IPS-15b (cell line): ENCODE measurements at regions not wholly inside any gene's neighbourhood (a gene's known extent, or its start where the extent isn't known, plus 50 kb on each side); places are given as distances from the start of the nearest gene placed in this dataset.
"Not testable (repeated sequence)": the region's sequence is repeated elsewhere in the genome, so short reads cannot be mapped to it uniquely, and the experiment has no call there.

Source experiments
- H3K27me3 ChIP-seq: one replicate; pipeline ENCODE4 v1.6.1; 2013; ENCODE audit warnings: low read length; ENCODE audit not compliant: control insufficient read depth, insufficient read depth
- H3K36me3 ChIP-seq: one replicate; pipeline ENCODE4 v1.6.1; 2013; ENCODE audit warnings: low read length; ENCODE audit not compliant: control insufficient read depth, insufficient read depth
- H3K4me1 ChIP-seq: one replicate; pipeline ENCODE4 v1.6.1; 2013; ENCODE audit warnings: mild to moderate bottlenecking, low read length; ENCODE audit not compliant: control insufficient read depth, insufficient read depth
- H3K4me3 ChIP-seq: one replicate; pipeline ENCODE4 v1.5.1; 2013; ENCODE audit warnings: low read depth, low read length
- H3K9ac ChIP-seq: one replicate; pipeline ENCODE4 v1.6.1; 2013; ENCODE audit warnings: low read depth, mild to moderate bottlenecking, low read length
- H3K9me3 ChIP-seq: one replicate; pipeline ENCODE4 v1.6.1; 2013; ENCODE audit warnings: mild to moderate bottlenecking, low read length; ENCODE audit not compliant: control insufficient read depth, insufficient read depth

DNA sequence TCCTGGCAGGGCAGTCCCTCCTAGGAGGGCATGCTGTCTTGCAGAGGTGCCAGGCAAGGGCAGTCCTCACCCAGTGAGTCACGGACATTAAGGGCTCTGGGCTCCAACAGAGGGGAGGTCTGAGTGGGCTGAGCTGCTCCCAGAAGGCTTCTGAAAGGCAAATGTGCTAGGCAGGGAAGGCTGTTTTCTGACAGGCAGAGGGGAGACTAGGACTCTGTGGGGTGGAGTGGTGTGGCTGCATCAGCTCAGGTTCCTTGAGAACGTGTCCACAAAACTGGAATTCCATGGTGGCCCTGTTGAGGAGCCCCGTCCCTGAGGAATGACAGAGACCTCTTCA lies 283.5 kb downstream of the MYCN start:
- H3K27me3 ChIP-seq = no peaks in the 10 kb centered on the region
- H3K4me3 ChIP-seq = no peak overlapping the region
- peaks cover 6% of the 10 kb centered on the region for H3K4me1 ChIP-seq
- no peaks in the 10 kb centered on the region for H3K9me3 ChIP-seq
- no peak overlapping the region for H3K9ac ChIP-seq
- no peaks in the 10 kb centered on the region for H3K36me3 ChIP-seq

DNA sequence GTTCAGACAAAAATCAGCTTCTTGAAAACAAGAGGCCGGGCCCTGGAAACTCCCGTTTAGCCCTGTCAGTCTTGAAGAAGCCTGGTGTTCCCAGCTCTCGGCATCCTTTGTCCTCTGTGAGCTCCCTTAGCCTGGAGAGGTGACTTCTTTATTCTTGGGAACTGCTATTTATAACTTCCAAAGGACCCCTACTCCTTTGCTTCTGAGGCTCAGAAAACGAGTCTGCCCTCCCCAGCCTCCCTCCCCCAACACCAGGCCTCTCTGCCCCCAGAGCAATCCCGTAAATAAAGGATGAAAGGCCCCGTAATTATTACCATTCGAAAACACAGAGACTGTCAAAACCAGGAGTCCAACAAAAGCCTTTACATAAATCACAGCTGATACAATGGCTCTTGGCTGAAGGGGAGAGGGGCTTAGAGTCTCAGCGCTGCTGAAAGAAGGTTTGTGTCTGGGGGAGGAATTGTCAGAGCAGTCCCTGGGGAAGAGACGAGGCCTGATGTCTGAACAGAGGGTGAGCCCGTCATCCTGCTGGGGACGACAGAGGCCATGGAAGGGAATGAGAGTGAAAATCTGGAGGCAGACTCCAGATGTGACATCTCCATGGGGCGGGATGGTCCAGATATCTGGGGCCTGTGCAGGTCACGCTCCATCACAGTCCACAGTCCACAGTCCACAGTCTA lies 283.0 kb downstream of the MYCN start:
- Histone ChIP-seq H3K4me3 (no peak overlapping the region), H3K9ac (no peak overlapping the region), H3K27me3 (no peaks in the 10 kb centered on the region), H3K9me3 (no peaks in the 10 kb centered on the region), H3K4me1 (peaks cover 7% of the 10 kb centered on the region), H3K36me3 (no peaks in the 10 kb centered on the region)

DNA sequence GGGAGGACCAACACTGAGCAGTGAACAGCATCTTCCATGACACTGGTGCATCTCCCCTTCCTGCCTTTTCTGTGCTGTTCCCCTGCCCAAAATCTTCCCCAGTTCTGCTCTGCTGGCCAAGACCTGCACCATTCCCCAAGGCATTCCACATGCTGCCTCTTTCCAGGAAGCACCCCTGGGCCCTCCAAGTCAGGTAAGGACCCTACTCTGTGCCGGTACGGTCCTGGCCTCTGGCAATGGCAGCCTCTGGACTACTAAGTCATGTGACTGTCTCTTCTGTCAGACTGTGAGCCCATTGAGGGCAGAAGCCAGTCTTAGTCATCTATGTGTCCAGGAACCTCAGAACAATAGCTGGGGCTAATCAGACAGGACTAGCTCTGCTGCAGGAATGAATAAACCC lies 282.0 kb downstream of the MYCN start:
- Histone ChIP-seq H3K36me3 (no peaks in the 10 kb centered on the region), H3K9ac (no peak overlapping the region), H3K9me3 (no peaks in the 10 kb centered on the region), H3K4me1 (peaks cover 4% of the 10 kb centered on the region), H3K4me3 (no peak overlapping the region), H3K27me3 (no peaks in the 10 kb centered on the region)

DNA sequence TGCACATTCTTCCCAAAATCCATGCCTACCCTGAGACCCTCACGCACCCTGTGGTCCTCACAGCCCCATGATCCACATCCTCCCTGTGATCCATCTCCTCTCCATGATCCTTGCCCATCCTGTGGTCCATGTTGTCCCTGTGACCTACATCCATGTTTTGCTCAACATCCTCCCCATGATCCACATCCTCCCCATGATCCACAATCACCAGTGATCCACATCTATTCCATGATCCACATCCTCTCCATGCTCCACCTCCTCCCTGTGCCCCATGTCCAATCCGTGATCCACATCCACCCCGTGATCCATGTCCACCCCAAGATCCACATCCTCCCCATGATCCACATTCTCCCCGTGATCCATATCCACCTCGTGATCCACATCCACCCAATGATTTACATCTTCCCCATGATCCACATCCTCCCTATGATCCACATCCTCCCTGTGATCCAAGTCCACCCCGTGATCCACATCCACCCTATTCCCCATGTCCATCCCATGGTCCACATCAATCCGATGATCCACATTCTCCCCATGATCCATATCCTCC lies 281.2 kb downstream of the MYCN start:
- Histone ChIP-seq H3K36me3 (no peaks in the 10 kb centered on the region), H3K4me3 (no peak overlapping the region), H3K9ac (no peak overlapping the region), H3K27me3 (no peaks in the 10 kb centered on the region), H3K4me1 (peaks cover 4% of the 10 kb centered on the region), H3K9me3 (no peaks in the 10 kb centered on the region)

DNA sequence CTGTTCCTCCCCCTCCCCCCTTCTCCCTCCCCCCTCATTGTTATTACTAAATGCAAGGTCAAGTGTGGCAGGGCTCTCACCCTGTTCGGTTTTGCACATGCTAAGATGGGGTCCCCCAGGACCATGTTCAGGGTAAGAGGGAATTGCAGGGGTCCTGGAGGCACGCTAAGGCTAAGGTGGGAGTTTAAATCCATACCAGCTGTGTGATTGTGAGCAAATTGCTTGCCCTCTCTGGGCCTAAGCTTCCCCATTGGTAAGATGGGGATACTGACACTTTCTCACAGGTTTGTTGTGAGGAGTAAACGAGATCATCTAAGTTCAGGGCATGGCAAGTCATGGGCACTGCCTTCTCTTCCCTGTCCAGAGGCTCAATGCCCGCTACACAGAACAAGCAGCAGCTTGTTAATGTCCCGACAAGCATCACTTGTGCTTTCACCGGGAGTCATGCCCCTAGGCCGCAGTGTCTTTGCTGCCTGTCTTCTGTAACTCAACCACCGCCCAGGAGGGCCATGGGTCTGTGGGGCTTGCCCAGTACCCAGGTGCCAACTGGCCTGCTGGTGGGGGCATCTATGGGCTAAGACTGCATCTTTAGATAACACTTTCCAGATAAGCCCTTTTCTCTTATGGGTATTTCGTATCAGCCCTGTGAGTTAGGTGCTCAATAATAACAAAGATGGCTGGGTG lies 279.1 kb downstream of the MYCN start:
- Histone ChIP-seq H3K27me3 (no peaks in the 10 kb centered on the region), H3K4me1 (peaks cover 4% of the 10 kb centered on the region), H3K9ac (no peak overlapping the region), H3K9me3 (no peaks in the 10 kb centered on the region), H3K4me3 (no peak overlapping the region), H3K36me3 (no peaks in the 10 kb centered on the region)

DNA sequence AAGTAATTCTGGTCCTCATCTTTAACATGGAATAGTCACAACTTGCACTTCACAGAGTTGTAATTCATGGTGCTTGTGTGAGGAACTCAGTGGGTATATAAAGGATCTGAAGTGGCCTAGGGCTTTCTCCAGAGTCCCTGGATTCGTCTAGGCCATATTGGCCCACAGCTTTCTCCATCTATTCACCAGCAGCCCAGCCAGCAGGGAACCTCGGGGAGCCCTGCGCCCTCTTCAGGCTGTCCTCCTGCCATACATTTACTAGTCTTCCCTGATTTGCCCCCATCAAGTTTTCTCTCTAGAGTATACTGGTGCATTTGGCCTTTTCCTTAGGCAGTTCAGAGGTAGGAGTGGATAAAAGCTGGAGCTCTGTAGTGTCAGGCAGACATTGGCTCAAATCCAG lies 278.3 kb downstream of the MYCN start:
- Histone ChIP-seq H3K4me3 (no peak overlapping the region), H3K27me3 (no peaks in the 10 kb centered on the region), H3K9me3 (no peaks in the 10 kb centered on the region), H3K4me1 (peaks cover 4% of the 10 kb centered on the region), H3K36me3 (no peaks in the 10 kb centered on the region), H3K9ac (no peak overlapping the region)

DNA sequence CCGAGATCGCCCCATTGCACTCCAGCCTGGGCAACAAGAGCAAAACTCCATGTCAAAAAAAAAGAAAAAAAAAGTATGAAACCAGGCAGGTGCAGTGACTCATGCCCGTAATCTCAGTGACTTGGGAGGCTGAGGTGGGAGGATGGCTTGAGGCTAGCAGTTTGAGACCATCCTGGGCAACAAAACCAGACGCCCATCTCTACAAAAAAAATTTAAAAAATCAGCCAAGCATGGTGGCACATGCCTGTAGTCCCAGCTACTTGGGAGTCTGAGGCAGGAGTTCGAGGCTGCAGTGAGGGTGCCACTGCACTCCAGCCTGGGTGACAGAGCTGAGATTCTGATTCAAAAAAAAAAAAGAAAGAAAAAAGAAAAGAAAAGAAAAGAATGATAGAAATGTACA lies 277.8 kb downstream of the MYCN start:
- H3K4me3 ChIP-seq = no peak overlapping the region
- no peaks in the 10 kb centered on the region for H3K27me3 ChIP-seq
- H3K9me3 ChIP-seq = no peaks in the 10 kb centered on the region
- no peak overlapping the region for H3K9ac ChIP-seq
- peaks cover 4% of the 10 kb centered on the region for H3K4me1 ChIP-seq
- H3K36me3 ChIP-seq = no peaks in the 10 kb centered on the region

DNA sequence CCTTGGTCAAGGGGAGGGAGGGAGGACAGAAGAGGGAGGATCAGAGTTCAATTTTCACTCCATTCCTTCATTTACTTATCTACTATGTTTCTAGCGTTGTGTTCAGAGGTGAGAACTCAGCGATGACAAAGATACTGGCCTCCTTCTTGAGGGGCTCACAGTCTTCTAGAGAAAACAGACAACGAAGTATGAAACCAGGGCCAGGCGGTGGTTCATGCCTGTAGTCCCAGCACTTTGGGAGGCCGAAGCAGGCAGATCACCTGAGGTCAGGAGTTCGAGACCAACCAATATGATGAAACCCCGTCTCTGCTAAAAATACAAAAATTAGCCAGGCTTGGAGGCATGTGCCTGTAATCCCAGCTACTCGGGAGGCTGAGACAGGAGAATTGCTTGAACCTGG lies 277.4 kb downstream of the MYCN start:
- not testable (repeated sequence) for H3K27me3 ChIP-seq, H3K36me3 ChIP-seq, H3K9me3 ChIP-seq

DNA sequence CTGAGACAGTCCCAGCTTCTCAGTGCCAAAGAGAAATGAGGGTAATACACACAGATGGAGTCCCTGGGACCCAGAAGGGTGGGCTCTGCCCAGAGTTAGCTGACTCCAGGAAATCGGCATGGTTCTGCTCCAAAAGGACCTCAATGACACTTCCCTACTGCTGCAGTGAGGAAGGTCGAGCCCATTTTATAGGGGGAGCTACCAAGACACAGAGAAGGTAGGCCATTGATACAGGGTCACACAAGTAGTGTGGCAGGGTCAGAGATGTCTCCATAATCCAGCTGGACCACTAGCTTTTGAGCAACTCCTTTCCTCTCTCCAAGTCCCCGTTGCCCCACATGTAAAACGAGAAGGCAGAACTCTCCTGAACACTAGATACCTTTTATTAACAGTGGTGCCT lies 276.9 kb downstream of the MYCN start:
- Histone ChIP-seq H3K27me3 (no peaks in the 10 kb centered on the region), H3K36me3 (no peaks in the 10 kb centered on the region), H3K9me3 (no peaks in the 10 kb centered on the region), H3K4me3 (no peak overlapping the region), H3K4me1 (peaks cover 4% of the 10 kb centered on the region), H3K9ac (no peak overlapping the region)

More for the DNA sequence above, 277.4 kb downstream of the MYCN start:
- not testable (repeated sequence) for H3K4me1 ChIP-seq, H3K9ac ChIP-seq, H3K4me3 ChIP-seq

DNA sequence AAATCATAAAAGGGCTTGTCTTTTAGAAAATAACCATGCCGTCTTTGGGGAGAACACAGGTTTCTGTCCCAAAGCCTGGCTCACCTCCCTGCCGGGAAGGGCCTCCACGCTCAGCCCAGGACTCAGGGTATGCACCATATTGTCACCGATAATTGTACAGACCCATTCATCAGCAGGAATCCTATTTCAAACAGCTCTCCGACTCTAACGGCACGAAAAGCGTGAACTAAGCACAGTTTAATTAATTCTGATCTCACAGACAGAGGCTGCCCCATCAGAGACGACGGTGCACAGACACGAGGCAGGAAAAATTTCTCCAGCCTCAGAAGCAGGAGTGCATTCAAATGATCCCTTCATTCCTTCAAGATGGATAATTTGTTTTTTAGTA lies 276.2 kb downstream of the MYCN start:
- Histone ChIP-seq H3K36me3 (no peaks in the 10 kb centered on the region), H3K4me1 (peaks cover 4% of the 10 kb centered on the region), H3K27me3 (no peaks in the 10 kb centered on the region), H3K4me3 (no peak overlapping the region), H3K9ac (no peak overlapping the region), H3K9me3 (no peaks in the 10 kb centered on the region)

DNA sequence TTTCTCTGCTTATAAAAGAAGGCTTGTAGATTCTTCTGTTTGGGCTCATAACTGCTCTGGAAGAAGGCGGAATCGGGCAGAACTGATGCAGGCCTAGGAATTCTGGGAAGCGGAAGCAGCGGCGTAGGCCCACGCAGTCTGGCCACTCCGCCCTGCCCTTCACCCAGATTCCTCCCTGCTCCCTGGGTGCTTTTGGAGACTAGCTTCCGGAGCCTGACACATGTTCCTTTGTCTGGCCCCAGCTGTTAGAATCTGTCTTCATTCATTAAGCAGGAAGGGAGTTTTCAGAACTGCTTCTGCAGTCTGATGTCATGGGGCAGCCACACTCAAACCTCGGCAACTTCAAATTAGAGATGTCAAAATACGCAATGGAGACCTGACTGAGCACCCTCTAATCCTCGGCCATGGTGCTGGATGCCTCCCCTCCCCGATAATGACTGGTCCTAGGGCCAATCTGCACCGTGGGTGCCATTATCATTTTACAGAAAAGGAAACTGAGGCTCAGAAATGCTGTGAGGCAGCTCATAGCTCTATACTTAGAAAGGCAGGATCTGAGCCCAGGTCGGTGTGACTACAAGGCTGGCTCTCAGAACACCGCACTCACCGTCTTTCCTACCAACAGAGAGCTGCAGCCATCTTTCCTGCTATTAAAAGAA lies 275.7 kb downstream of the MYCN start:
- no peaks in the 10 kb centered on the region for H3K27me3 ChIP-seq
- H3K9ac ChIP-seq = no peak overlapping the region

DNA sequence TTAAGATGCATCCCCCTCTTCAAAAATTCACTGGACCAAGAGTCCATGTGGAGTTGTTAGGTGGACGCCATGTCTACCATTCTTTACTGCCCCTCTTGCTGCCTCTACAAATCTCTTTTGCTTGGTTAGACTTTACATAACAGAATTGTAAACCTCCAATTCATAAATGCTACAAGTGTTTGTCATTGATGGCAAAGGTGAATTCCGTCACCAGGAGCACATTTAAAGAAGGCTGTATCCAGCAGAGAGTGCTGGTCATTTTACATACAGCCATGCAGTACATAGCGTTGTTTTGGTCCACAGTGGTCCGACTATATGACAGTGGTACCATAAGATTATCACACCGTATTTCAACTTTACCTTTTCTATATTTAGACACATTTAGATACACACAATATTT lies 274.5 kb downstream of the MYCN start:
- Histone ChIP-seq H3K27me3 (no peaks in the 10 kb centered on the region), H3K9me3 (no peaks in the 10 kb centered on the region), H3K36me3 (no peaks in the 10 kb centered on the region), H3K9ac (no peak overlapping the region), H3K4me3 (no peak overlapping the region), H3K4me1 (peaks cover 4% of the 10 kb centered on the region)

More for the DNA sequence above, 275.7 kb downstream of the MYCN start:
- Histone ChIP-seq H3K36me3 (no peaks in the 10 kb centered on the region), H3K4me1 (peaks cover 4% of the 10 kb centered on the region), H3K4me3 (no peak overlapping the region), H3K9me3 (no peaks in the 10 kb centered on the region)
